ENCODE measurements at regions not wholly inside any gene's neighbourhood (a gene's known extent, or its start where the extent isn't known, plus 50 kb on each side); places are given as distances from the start of the nearest gene placed in this dataset.

GRCh38 chr14:44361083-44361482, 146.0 kb downstream of the FSCB start:
- TF ChIP-seq POLR2AphosphoS5 (IDR thresholded peaks at IDR 0.05): no peak
- TF ChIP-seq CTCF (IDR thresholded peaks at IDR 0.05): no peak
- no peak for TF ChIP-seq POLR2A (IDR thresholded peaks at IDR 0.05; ENCODE audit: low read depth)
